22Rv1 (cell line): ENCODE measurements at regions not wholly inside any gene's neighbourhood (a gene's known extent, or its start where the extent isn't known, plus 50 kb on each side); places are given as distances from the start of the nearest gene placed in this dataset.

Source experiments
- CTCF ChIP-seq: fragments of 450-650 bp; IDR thresholded peaks from 2 replicates; pipeline ENCODE4 v1.5.1; 2017; ENCODE audit warnings: mild to moderate bottlenecking
- ZFX ChIP-seq: fragments of 450-650 bp; IDR thresholded peaks from 2 replicates; pipeline ENCODE4 v1.6.1; 2017; ENCODE audit warnings: antibody characterized with exemption, borderline replicate concordance

- no peak for TF ChIP-seq CTCF
- TF ChIP-seq ZFX: no peak
Measured at GRCh38 chr12:66052988-66053615, 77.4 kb downstream of the LLPH start.
